Keratinocyte (primary cell): ENCODE measurements at regions not wholly inside any gene's neighbourhood (a gene's known extent, or its start where the extent isn't known, plus 50 kb on each side); places are given as distances from the start of the nearest gene placed in this dataset.

ENCODE experiments used
- DNase-seq: peaks from one replicate; pipeline ENCODE4 v3.0.0-alpha.2; 2011; ENCODE audit warnings: low read depth, missing footprints, low spot score
- FAIRE-seq: peaks from 2 replicates; lab custom pipeline; 2011; peaks lifted over from hg19 to GRCh38; lab: Jason Lieb, UNC
- H2AFZ ChIP-seq: 2 replicates; pipeline ENCODE4 v1.6.0; 2012; ENCODE audit warnings: low read length, control low read depth, inconsistent platforms; ENCODE audit not compliant: control insufficient read depth
- H3K27ac ChIP-seq: 2 replicates; pipeline ENCODE4 v1.5.1; 2011; ENCODE audit warnings: low read length; ENCODE audit not compliant: control insufficient read depth, insufficient read depth
- H3K27me3 ChIP-seq: 3 replicates; pipeline ENCODE4 v1.6.0; 2011; ENCODE audit warnings: low read length; ENCODE audit not compliant: control insufficient read depth, insufficient read depth; ENCODE audit errors: extremely low read depth
- H3K36me3 ChIP-seq, 2 experiments: 2 replicates in 1 of 2; 3 replicates in 1 of 2; pipeline ENCODE4 v1.5.1; 2011; ENCODE audit warnings: low read length in 2 of 2, mild to moderate bottlenecking in 1 of 2; ENCODE audit not compliant: control insufficient read depth in 2 of 2, insufficient read depth in 2 of 2; ENCODE audit errors: extremely low read depth in 1 of 2
- H3K4me1 ChIP-seq: 3 replicates; pipeline ENCODE4 v1.5.1; 2011; ENCODE audit warnings: low read length; ENCODE audit not compliant: control insufficient read depth, insufficient read depth; ENCODE audit errors: extremely low read depth
- H3K4me2 ChIP-seq: 3 replicates; pipeline ENCODE4 v1.6.0; 2011; ENCODE audit warnings: low read depth, low read length; ENCODE audit not compliant: control insufficient read depth, insufficient read depth; ENCODE audit errors: extremely low read depth
- H3K4me3 ChIP-seq, 3 experiments: fragments of 200-600 bp in 1 of 3; sonication (generic) in 1 of 3; 2 replicates in 2 of 3; 3 replicates in 1 of 3; pipeline ENCODE4 v1.5.1; 2011 to 2016; ENCODE audit warnings: low read length in 3 of 3, mild to moderate bottlenecking in 3 of 3, control low read depth in 2 of 3, inconsistent platforms in 1 of 3, low read depth in 1 of 3, mixed read lengths in 1 of 3, mixed run types in 1 of 3, moderate library complexity in 1 of 3; ENCODE audit not compliant: control insufficient read depth in 2 of 3, insufficient read depth in 2 of 3; ENCODE audit errors: extremely low read depth in 1 of 3
- H3K79me2 ChIP-seq: 2 replicates; pipeline ENCODE4 v1.6.0; 2012; ENCODE audit warnings: low read length; ENCODE audit not compliant: control insufficient read depth, insufficient read depth
- H3K9ac ChIP-seq: 3 replicates; pipeline ENCODE4 v1.6.0; 2011; ENCODE audit warnings: low read length; ENCODE audit not compliant: control insufficient read depth, insufficient read depth; ENCODE audit errors: extremely low read depth
- H3K9me1 ChIP-seq: 3 replicates; pipeline ENCODE4 v1.6.0; 2011; ENCODE audit warnings: low read length; ENCODE audit not compliant: control insufficient read depth, insufficient read depth; ENCODE audit errors: extremely low read depth
- H3K9me3 ChIP-seq: 2 replicates; pipeline ENCODE4 v1.5.1; 2012; ENCODE audit warnings: low read depth, low read length; ENCODE audit not compliant: control insufficient read depth
- H4K20me1 ChIP-seq: 3 replicates; pipeline ENCODE4 v1.6.0; 2011; ENCODE audit warnings: low read length; ENCODE audit not compliant: control insufficient read depth, insufficient read depth; ENCODE audit errors: extremely low read depth
- EZH2 ChIP-seq: IDR thresholded peaks from one replicate; pipeline ENCODE4 v1.6.1; 2012; ENCODE audit warnings: inconsistent platforms, mild to moderate bottlenecking, low read length, moderate library complexity
- dilution Hi-C: fragments of 300-500 bp; cut with MboI; formaldehyde crosslinking; loops from one replicate; pipeline ENCODE4 v1.7.0; 2020; ENCODE audit warnings: low sequenced_read_pairs; ENCODE audit not compliant: extremely low pct_ligation_motif_present
- TF ChIP-seq, protein P1 (sequence below), 3 experiments: IDR thresholded peaks in 1 of 3; conservative IDR thresholded peaks in 1 of 3; optimal IDR thresholded peaks in 1 of 3; 2 replicates in 2 of 3; 3 replicates in 1 of 3; pipeline versions ENCODE3 to v1.5.1; 2011; ENCODE audit warnings: low read length in 3 of 3, mild to moderate bottlenecking in 3 of 3, moderate library complexity in 2 of 3, control low read depth in 1 of 3, inconsistent platforms in 1 of 3; ENCODE audit not compliant: insufficient read depth in 2 of 3; ENCODE audit errors: extremely low read depth in 1 of 3

DNA sequence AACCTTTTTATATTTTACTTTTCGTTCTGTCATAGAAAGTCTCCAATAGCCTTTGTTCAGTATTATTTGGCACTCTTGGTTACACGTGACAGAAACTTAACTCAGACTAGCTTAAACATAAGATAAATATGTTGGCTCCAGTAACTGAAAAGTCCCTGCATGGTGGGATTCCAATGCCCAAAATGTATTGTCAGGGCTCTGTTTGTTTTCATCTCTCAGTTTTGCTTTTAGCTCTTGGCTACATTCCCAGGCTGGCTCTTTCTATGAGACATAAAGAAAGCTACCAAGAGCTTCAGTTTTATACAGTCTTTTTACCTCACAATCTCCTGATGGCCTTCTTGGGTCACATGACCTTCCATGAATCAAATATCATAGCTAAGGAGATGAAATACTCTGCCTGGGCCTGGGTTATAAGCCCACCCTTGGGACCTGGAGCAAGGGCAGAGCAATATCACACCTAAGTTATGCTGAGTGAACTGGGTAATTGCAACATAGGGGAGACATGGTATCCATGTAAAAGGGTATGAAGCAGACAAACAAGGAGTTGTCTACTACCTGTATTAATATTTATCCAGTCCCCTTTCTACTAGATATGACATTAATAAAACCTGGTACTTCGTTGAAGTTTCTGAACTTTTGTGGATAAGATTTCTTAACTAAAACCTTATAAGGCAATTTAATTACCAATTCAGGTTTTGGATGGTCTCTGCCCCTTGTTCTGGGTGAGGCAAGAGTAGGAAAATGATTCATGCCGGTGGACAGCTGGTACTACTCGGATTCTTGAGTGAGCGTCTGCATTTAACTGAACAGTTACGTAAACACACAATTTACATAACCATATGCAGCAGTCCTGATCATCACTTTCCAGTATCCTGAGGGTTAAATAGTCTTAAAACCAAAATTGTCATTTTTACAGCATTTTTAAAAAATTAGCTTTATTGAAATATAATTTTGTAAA lies 442.3 kb downstream of the GPATCH2 start:
- H3K27me3 ChIP-seq = no peaks in the 10 kb centered on the region
- no peak overlapping the region for H3K9ac ChIP-seq
- FAIRE-seq (no peak), DNase-seq (no peak)
- peaks cover 2% of the 10 kb centered on the region for H3K9me3 ChIP-seq
- H3K4me2 ChIP-seq = no peak overlapping the region
- H3K9me1 ChIP-seq = no peaks in the 10 kb centered on the region
- no peaks in the 10 kb centered on the region for H3K79me2 ChIP-seq
- H2AFZ ChIP-seq = no peak overlapping the region
- no peaks in the 10 kb centered on the region for H4K20me1 ChIP-seq
- no peak for TF ChIP-seq EZH2
- TF ChIP-seq, protein P1, sequence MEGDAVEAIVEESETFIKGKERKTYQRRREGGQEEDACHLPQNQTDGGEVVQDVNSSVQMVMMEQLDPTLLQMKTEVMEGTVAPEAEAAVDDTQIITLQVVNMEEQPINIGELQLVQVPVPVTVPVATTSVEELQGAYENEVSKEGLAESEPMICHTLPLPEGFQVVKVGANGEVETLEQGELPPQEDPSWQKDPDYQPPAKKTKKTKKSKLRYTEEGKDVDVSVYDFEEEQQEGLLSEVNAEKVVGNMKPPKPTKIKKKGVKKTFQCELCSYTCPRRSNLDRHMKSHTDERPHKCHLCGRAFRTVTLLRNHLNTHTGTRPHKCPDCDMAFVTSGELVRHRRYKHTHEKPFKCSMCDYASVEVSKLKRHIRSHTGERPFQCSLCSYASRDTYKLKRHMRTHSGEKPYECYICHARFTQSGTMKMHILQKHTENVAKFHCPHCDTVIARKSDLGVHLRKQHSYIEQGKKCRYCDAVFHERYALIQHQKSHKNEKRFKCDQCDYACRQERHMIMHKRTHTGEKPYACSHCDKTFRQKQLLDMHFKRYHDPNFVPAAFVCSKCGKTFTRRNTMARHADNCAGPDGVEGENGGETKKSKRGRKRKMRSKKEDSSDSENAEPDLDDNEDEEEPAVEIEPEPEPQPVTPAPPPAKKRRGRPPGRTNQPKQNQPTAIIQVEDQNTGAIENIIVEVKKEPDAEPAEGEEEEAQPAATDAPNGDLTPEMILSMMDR (optimal IDR thresholded peaks at IDR 0.05 in 1 of 3, IDR thresholded peaks at IDR 0.05 in 1 of 3, conservative IDR thresholded peaks at IDR 0.05 in 1 of 3; ENCODE audit: extremely low read depth in 1 of 3, insufficient read depth in 2 of 3, low read length in 3 of 3) = no peak
- H3K27ac ChIP-seq = no peak overlapping the region
- no peaks in the 10 kb centered on the region for H3K36me3 ChIP-seq
- no peak overlapping the region for H3K4me3 ChIP-seq
- no peaks in the 10 kb centered on the region for H3K4me1 ChIP-seq
- dilution Hi-C loops = no loop called here

GRCh38 chr1:217186664-217187063 lies 444.2 kb downstream of the GPATCH2 start:
- Histone ChIP-seq H3K27me3 (no peaks in the 10 kb centered on the region), H3K27ac (no peak overlapping the region), H3K36me3 (no peaks in the 10 kb centered on the region), H2AFZ (no peak overlapping the region), H3K4me1 (no peaks in the 10 kb centered on the region), H3K9me3 (peaks cover 2% of the 10 kb centered on the region), H3K79me2 (no peaks in the 10 kb centered on the region), H4K20me1 (no peaks in the 10 kb centered on the region), H3K9me1 (no peaks in the 10 kb centered on the region), H3K4me3 (no peak overlapping the region), H3K9ac (no peak overlapping the region), H3K4me2 (no peak overlapping the region)
- dilution Hi-C loops = no loop called here
- TF ChIP-seq, protein P1 (optimal IDR thresholded peaks at IDR 0.05 in 1 of 3, IDR thresholded peaks at IDR 0.05 in 1 of 3, conservative IDR thresholded peaks at IDR 0.05 in 1 of 3; ENCODE audit: extremely low read depth in 1 of 3, insufficient read depth in 2 of 3, low read length in 3 of 3) = no peak
- no peak for TF ChIP-seq EZH2
- DNase-seq (no peak), FAIRE-seq (no peak)
